ENCODE measurements at regions not wholly inside any gene's neighbourhood (a gene's known extent, or its start where the extent isn't known, plus 50 kb on each side); places are given as distances from the start of the nearest gene placed in this dataset.
"Not testable (repeated sequence)": the region's sequence is repeated elsewhere in the genome, so short reads cannot be mapped to it uniquely, and the experiment has no call there.

DNA sequence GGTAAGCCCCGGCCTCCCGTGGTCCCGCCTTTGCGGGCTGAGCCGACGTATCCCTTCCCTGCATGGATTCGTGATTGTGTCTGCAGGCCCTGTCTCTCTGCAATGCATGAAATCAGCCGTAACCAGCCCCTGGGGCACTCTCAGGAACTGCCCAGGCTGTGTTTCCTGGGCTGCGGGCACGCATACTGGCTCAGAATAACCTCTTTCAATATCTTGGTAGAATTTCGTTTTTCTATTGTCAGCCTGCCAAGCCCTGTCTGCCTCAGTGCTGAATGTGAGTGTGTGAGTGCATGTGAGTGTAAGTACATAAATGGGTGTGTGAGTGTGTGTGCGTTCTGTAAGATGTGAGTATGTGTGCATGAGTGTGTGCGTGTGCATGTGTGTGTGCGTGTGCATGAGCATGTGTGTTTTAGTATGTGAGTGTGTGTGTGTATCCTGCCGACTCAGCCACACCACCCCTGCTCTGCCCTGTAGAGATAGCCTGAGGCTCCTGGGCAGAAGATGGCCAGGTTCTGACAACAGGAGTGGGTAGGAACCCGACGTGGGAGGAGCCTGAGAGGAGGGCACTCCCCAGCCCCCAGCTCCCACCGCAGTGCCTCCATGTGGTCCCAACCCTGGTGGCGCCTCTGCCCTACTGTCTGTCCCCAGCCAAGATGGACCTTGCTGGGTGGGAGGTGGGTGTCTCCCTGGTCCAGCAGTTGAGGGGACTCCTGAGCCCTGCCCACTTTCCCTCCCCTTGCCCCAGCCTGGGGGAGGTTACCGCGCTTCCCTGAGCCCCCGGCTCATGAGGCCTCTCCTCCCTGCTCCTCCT lies 268.8 kb downstream of the ADGRD1 start:
- Histone ChIP-seq H3K36me3 (no peaks in the 10 kb centered on the region), H3K27me3 (no peaks in the 10 kb centered on the region), H3K9me3 (no peaks in the 10 kb centered on the region), H3K4me3 (no peak overlapping the region)
- no peak for DNase-seq

DNA sequence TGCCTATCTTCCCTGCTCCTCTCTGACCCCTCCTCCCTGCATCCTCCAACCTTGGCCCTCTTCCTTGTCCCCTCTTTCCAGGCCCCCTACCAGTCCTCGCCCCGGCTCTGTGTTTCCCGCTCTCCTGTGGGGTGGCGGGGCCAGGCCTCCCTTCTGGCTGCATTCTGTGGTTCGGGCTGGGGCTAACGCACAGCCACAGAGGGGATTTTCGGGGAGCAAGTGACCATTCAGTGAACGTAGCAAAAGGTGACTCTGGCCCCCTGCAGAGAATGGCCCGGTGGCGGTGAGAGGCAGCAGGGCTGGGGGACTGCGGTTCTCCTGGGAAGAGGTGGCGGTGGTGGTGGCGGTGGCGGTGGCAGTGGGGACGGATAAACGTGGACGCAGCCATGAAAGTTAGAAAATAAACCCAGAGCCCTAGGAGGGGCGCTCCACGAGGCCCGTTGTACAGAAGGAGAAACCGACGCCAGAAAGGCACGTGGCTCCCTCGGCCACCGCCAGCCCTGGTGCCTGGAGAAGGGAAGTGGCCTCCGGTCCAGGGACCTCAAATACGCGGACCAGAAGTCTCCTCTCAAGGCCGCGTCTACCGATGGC lies 269.6 kb downstream of the ADGRD1 start:
- H3K9me3 ChIP-seq, result no peaks in the 10 kb centered on the region

DNA sequence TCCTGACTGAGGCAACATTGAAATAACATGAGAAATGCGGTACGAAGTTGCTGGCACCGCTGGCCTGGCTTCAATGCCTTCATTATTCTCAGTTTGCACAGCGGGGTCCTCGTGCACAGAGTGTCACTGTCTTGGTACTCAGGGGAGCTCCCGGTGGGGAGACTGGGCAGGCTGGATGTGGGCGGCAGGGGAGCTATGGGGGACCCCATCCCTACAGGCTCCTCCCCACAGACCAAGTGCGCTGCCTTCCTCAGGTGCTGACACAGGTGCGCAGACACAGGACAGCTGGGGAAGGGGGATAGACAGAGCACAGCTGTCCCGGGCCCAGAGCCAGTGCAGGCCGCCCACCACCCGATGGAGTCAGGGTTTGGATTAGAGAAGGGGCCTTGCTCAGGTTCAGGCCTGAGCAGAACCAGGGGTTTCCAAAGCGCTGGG lies 270.1 kb downstream of the ADGRD1 start:
- Histone ChIP-seq H3K4me3 (no peak overlapping the region), H3K36me3 (no peaks in the 10 kb centered on the region), H3K9me3 (no peaks in the 10 kb centered on the region), H3K27me3 (no peaks in the 10 kb centered on the region)
- DNase-seq, result no peak

More for the DNA sequence above, 269.6 kb downstream of the ADGRD1 start:
- Histone ChIP-seq H3K4me3 (no peak overlapping the region), H3K36me3 (no peaks in the 10 kb centered on the region), H3K27me3 (no peaks in the 10 kb centered on the region)
- no peak for DNase-seq

DNA sequence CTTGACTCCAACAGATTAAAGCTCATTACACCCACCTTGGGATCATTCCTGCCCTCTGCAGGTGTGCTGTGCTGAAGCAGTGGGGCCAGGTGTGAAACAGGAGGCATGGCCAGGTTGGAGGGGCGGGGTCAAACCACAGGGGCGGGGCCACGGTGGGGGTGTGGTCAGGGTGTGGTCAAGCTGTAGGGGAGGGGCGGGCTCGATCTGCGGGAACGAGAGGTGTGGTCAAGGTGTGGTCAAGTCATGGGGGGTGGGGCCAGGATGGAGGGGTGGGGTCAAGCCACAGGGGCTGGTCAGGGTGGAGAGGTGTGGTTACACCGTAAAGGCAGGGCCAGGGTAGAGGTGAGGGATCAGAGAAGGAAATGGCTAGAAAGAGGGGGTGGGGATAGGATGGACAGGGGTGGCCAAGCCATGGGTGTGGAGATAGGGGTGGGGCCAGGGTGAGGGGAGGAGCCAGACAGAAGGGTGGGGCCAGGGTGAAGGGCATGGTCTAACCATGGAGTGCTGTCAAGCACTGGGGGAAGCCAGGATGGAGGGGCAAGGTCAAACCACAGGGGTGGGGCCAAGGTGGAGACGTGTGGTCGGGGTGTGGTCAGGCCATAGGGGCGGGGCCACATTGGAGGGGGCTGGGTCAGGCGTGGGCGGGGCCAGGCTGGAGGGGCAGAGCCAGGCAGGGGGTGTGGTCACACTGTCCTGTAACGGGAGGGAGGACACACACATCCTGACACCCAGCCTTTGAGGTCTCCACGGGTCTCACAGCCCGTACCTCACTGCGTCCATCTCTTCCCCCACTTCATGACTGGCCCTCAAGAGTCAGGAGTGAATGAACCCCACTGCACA lies 270.7 kb downstream of the ADGRD1 start:
- peak; percentile 30 for DNase-seq
- H3K4me3 ChIP-seq, H3K27me3 ChIP-seq, H3K9me3 ChIP-seq, H3K36me3 ChIP-seq: not testable (repeated sequence)

DNA sequence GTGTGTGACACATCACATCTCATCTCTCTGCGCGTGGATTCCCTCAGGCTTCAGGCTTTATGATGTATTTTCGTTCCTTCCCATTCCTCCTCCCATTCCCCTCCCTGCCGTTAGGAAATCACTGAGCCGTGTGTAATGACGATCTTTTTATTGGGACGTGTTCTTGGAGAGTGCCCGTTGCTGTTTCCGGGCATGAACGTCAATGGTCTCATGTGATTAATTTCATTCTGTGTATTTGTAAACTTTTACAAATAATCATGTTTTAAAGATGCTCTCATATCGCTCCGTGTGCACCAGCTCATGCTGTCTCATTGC lies 271.3 kb downstream of the ADGRD1 start:
- not testable (repeated sequence) for H3K9me3 ChIP-seq

DNA sequence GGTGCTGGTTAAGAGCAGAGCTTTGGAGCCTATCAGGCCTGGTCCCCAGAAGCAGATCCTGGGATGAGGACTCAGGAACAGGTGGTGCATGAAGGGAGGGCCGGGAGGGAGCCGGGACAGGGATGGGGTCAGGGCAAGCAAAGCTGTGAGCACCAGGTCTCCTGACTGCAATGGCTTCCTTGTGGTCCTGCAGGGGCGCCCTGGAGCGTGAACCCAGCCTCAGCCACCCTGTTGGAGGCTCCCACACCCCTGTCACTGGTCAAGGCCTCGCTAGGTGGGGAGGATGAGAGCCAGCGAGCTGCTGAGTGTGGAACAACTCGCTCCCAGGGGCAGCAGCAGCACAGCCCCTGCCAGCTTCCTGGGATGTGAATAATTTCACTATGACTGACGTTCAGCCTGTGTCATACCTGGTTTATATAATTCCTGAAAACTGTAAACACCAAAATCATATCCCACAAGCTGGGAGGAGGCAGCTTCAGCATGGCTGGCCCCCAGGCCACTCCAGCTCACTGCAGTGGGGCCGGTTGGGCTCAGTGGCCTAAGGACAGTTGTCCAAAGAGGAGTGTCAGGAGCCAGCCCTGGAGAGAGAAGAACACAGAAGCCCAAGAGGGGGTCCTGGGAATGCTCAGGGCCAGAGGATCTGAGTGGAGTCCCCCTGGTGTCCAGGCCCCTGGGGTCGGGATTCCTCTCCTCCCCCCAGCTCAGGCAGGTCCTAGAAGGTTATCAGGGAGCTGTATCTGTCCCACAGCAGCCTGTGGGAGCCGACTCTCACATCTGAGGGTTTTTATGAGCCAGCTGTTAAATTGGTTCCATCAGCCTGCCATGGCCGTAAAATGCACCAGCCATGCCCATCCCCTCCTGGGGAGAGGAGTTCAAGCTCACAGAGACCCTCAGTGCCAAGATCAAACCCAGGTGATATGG lies 272.9 kb downstream of the ADGRD1 start:
- Histone ChIP-seq H3K9me3 (no peaks in the 10 kb centered on the region), H3K4me3 (no peak overlapping the region)
- DNase-seq, result no peak

More for the DNA sequence above, 271.3 kb downstream of the ADGRD1 start:
- not testable (repeated sequence) for H3K4me3 ChIP-seq, H3K27me3 ChIP-seq, H3K36me3 ChIP-seq, DNase-seq

DNA sequence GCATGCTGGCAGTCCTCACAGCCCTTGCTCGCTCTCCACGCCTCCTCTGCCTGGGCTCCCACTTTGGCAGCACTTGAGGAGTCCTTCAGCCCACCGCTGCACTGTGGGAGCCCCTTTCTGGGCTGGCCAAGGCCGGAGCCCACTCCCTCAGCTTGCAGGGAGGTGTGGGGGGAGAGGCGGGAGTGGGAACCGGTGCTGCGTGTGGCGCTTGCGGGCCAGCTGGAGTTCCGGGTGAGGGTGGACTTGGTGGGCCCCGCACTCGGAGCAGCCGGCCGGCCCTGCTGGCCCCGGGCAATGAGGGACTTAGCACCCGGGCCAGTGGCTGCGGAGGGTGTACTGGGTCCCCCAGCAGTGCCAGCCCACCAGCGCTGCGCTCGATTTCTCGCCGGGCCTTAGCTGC lies 273.9 kb downstream of the ADGRD1 start:
- H3K36me3 ChIP-seq, H3K4me3 ChIP-seq, H3K27me3 ChIP-seq, H3K9me3 ChIP-seq, DNase-seq: not testable (repeated sequence)

More for the DNA sequence above, 272.9 kb downstream of the ADGRD1 start:
- Histone ChIP-seq H3K36me3 (no peaks in the 10 kb centered on the region), H3K27me3 (no peaks in the 10 kb centered on the region)

DNA sequence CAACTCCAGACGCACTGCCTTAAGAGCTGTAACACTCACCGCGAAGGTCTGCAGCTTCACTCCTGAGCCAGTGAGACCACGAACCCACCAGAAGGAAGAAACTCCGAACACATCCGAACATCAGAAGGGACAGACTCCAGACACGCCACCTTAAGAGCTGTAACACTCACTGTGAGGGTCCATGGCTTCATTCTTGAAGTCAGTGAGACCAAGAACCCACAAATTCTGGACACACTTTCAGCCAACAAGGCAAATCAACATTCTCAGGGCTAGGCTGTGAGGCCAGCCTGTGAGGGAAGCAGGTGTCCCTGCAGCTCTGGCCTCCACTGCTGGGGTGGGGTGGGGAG lies 275.3 kb downstream of the ADGRD1 start:
- H3K27me3 ChIP-seq, H3K4me3 ChIP-seq, H3K36me3 ChIP-seq, H3K9me3 ChIP-seq, DNase-seq: not testable (repeated sequence)

DNA sequence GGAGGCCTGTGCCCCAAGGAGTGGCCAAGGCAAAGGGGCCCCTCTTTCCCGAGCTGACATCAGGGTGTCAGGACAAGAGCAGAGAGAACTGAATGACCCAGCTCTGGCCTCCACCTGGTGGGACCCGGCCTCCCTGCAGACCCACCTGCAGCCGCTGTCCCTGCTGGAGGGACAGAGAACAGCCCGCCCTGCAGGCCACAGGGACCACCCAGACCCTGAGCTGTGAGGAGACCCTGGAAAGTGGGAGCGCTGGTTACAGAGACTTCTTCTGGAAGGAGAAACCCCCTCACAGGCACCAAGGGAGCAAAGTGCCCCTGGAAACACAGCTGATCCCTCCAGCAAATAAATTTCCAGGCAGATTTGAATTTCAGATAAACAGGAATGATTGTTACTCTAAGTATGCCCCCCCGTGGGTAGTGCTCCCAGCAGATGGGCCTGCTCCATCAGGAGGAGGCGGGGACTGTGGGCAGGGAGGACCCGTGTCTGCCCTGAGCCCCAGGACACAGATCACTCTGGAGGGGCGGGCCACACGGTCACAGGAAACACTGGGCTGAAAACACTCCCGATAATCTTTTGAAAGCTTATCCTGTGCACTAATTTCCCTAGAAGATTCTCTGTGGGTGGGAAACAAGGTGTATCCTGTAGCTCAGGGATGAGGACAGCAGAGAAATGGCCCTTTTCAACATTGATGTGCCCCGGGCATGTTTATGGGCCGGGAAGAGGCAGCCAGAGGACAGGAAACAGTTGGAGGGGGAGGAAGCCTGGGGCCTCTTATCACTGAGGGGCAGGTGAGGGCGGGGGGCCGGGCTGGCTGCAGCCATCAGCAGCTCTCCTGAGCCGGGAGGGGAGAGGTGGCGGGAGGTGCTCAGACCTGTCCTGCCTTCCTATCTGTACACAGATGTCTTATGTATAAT lies 276.0 kb downstream of the ADGRD1 start:
- no peak for DNase-seq
- no peak overlapping the region for H3K4me3 ChIP-seq
- H3K36me3 ChIP-seq, result no peaks in the 10 kb centered on the region
- no peaks in the 10 kb centered on the region for H3K27me3 ChIP-seq
- no peaks in the 10 kb centered on the region for H3K9me3 ChIP-seq

DNA sequence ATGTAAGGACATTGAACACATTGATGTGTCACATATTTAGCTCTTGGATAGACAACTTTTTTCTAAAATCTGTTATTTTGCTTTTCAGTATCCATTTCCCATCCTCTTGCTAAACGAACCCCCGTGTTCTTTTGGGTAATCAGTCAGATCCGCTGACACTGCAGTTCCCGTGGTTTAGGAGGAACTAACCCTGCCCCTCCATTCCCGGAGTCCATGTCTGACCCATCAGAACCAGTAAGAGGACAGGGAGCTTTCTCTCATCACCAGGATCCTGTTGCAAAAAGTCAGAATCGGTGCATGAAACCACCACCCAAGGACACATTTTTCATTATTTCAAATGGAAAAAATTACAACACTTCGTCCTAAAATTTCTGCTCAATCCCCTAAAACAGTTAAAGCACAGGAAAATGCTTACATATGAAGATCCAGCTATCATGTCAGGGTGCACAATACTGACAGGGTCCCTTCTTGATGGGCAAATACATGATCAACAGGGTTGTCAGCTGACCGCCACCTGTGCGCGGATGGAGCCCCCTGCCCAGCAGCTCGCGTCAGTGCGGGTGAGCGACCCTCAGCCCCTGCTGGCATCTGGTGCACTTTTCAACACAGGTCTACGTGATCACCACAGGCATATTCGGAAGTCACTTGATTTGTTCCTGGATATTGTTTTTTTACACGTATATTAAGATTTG lies 276.8 kb downstream of the ADGRD1 start:
- H3K9me3 ChIP-seq, result no peaks in the 10 kb centered on the region
- DNase-seq, result no peak

DNA sequence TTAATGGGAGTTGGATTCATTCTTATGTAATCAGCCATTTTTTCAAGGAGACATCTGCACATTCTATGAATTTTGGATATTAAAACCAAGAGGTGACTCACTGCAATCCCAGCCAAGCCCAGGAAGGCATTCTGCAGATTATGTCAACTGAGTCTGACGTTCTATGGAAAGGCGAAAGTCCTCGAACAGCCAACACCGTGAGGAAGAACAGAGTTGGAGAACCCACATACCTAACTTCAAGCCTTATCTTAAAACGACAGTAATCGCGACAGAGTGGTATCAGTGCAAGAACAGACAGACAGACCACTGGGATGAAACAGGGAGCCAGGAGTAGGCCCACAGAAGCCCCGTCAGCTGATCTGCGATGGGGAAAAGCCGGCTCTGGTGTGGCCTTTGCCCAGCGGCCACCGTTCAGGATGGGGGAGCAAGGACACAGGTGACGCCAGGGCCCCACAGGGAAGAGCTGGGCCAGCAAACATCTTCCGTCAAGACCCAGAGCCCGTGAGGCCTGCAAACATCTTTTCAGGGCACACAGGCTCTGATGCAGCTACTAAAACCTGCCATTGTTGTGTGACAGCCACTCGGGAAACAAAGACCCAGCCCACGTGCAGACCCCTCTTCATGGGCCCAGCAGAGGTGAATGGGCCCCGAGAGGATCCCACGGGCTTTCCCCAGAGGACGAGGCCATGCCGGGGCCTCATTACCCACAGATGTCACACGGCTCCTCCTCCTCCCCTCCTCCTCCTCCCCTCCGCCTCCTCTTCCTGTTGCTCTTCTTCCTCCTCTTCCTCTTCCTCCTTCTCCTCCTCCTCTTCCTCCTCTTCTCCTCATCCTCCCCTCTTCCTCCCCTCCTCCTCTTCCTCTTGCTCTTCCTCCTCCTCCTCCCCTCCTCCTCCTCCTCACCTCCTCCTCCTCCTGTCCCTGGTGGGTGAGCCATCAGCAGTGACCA lies 277.6 kb downstream of the ADGRD1 start:
- Histone ChIP-seq H3K9me3 (no peaks in the 10 kb centered on the region), H3K4me3 (no peak overlapping the region), H3K27me3 (no peaks in the 10 kb centered on the region), H3K36me3 (no peaks in the 10 kb centered on the region)
- no peak for DNase-seq

More for the DNA sequence above, 276.8 kb downstream of the ADGRD1 start:
- Histone ChIP-seq H3K36me3 (no peaks in the 10 kb centered on the region), H3K4me3 (no peak overlapping the region), H3K27me3 (no peaks in the 10 kb centered on the region)

DNA sequence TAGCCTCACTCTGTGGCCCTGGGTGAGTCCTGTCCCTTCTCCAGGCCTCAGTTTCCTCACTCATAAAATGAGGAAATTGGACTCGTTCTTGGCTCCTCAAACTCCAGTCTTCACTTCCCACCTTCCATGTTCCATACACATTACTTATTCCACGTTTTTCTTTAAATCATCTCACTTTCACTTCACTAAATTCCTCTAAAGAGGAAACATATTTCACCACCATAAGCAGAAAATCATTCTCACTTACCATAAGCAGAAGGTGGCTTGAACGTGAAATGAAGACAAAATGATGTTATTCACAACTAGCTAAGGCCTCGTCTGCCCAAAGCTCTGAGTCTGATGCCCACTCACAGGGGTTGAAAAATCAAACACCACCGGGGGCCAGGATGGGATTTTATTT lies 278.3 kb downstream of the ADGRD1 start:
- Histone ChIP-seq H3K36me3 (no peaks in the 10 kb centered on the region), H3K27me3 (no peaks in the 10 kb centered on the region), H3K9me3 (no peaks in the 10 kb centered on the region), H3K4me3 (no peak overlapping the region)
- no peak for DNase-seq

DNA sequence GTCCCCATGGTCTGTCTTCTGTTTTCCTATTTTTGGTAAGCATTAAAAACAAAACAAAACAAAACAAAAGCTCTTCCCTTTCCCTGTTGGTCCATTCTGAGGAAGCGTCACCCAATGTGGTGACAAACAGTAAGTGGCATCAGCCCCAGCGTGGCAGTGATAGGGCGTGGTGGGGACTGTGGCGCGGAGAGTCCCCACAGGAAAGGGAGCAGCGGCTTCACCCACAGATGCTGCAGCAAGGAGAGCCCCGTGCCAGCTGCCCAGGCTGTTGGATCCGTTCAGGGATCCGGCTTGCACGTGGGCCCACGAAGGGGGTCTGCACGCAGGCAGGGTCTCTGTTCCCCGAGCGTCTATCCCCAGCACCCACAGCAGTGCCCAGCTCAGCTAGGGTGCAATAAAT lies 279.2 kb downstream of the ADGRD1 start:
- H3K36me3 ChIP-seq, H3K4me3 ChIP-seq, H3K27me3 ChIP-seq, DNase-seq, H3K9me3 ChIP-seq: not testable (repeated sequence)
